Spleen (tissue), 7 donors: ENCODE measurements at regions not wholly inside any gene's neighbourhood (a gene's known extent, or its start where the extent isn't known, plus 50 kb on each side); places are given as distances from the start of the nearest gene placed in this dataset.

Experiments used
- CTCF ChIP-seq, 11 experiments: fragments of 200-600 bp in 7 of 11; fragments of 450-650 bp in 4 of 11; sonication (generic) in 4 of 11; IDR thresholded peaks in 8 of 11; conservative IDR thresholded peaks in 3 of 11; 1 replicate in 7 of 11; 2 replicates in 4 of 11; pipeline versions ENCODE4 v1.4.0 to v1.8.0; 2016 to 2021; ENCODE audit warnings: antibody characterized with exemption in 11 of 11, inconsistent platforms in 4 of 11, mild to moderate bottlenecking in 1 of 11
- POLR2A ChIP-seq, 3 donors: fragments of 450-650 bp; IDR thresholded peaks; one replicate each; pipeline ENCODE4 v1.5.1; 2017; ENCODE audit warnings: antibody characterized with exemption in 3 of 3, mild to moderate bottlenecking in 1 of 3
- donor health status: DM: no; HTN: no; CAD: no; lungs with moderate emphysema.
- donor health status: DM: no; HTN: no; CAD: no.
- donor health status: DM: no; HTN: no; CAD: no.

DNA sequence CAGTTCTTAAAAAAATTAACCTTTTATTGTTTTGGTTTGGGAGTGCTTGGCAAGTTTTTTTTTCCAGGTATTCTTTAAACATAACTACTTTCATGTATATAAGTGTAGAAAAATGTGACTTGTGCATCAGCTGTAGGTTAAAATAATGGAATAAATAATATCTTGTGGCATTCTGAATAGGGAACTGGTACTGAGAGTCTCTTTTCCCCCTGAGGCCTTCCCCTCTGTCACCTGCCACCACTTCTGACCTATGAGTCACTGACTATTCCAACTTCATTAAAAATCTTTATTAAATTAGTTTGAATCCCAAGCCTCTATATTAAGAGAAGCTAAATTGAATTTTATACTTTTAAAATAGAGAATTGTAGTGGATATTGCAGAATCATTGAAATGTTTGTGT is 805.7 kb downstream of the METTL15 start:
- TF ChIP-seq CTCF (IDR thresholded peaks at IDR 0.05 in 8 of 11, conservative IDR thresholded peaks at IDR 0.05 in 3 of 11) (no peak), POLR2A (IDR thresholded peaks at IDR 0.05) (no peak)
